Neuronal stem cell (in vitro differentiated cells): ENCODE measurements at regions not wholly inside any gene's neighbourhood (a gene's known extent, or its start where the extent isn't known, plus 50 kb on each side); places are given as distances from the start of the nearest gene placed in this dataset.

ENCODE experiments used
- DNase-seq: peaks from one replicate; pipeline ENCODE4 v3.0.0-alpha.2; 2013; ENCODE audit warnings: low spot score
- H2AFZ ChIP-seq: one replicate; pipeline ENCODE4 v1.6.1; 2013; ENCODE audit warnings: mild to moderate bottlenecking, low read length, inconsistent platforms
- H2AK5ac ChIP-seq: 2 replicates; pipeline ENCODE4 v1.6.1; 2013; ENCODE audit warnings: low read depth, mild to moderate bottlenecking, inconsistent platforms, low read length, moderate library complexity, mixed read lengths
- H2BK120ac ChIP-seq: 2 replicates; pipeline ENCODE4 v1.6.1; 2013; ENCODE audit warnings: low read depth, mild to moderate bottlenecking, inconsistent platforms, low read length, moderate library complexity, mixed read lengths
- H2BK12ac ChIP-seq: one replicate; pipeline ENCODE4 v1.6.1; 2013; ENCODE audit warnings: low read length, inconsistent platforms
- H2BK15ac ChIP-seq: 2 replicates; pipeline ENCODE4 v1.6.1; 2013; ENCODE audit warnings: mild to moderate bottlenecking, low read length, inconsistent platforms, mixed read lengths
- H2BK5ac ChIP-seq: one replicate; pipeline ENCODE4 v1.6.1; 2013; ENCODE audit warnings: inconsistent platforms, mild to moderate bottlenecking, low read length, moderate library complexity
- H3K14ac ChIP-seq: one replicate; pipeline ENCODE4 v1.6.1; 2013; ENCODE audit warnings: low read length, inconsistent platforms
- H3K18ac ChIP-seq: 2 replicates; pipeline ENCODE4 v1.6.1; 2013; ENCODE audit warnings: low read length, inconsistent platforms
- H3K23ac ChIP-seq: 2 replicates; pipeline ENCODE4 v1.6.1; 2013; ENCODE audit warnings: low read depth, mild to moderate bottlenecking, mixed read lengths, low read length, inconsistent platforms; ENCODE audit not compliant: poor library complexity
- H3K27ac ChIP-seq: replicated peaks from 3 replicates; pipeline ENCODE4 v1.5.1; 2013; ENCODE audit warnings: low read length, inconsistent platforms
- H3K27me3 ChIP-seq, 3 experiments: 2 replicates each; pipeline ENCODE4 v1.6.1; 2013; ENCODE audit warnings: low read length in 3 of 3, mild to moderate bottlenecking in 2 of 3, inconsistent platforms in 1 of 3, low read depth in 1 of 3, mixed read lengths in 1 of 3, moderate library complexity in 1 of 3; ENCODE audit not compliant: control insufficient read depth in 3 of 3, insufficient read depth in 3 of 3
- H3K36me3 ChIP-seq, 2 donors: replicated peaks in 1 of 2; 2 replicates each; pipeline ENCODE4 v1.6.1; 2013; ENCODE audit warnings: low read length in 2 of 2; ENCODE audit not compliant: control insufficient read depth in 2 of 2, insufficient read depth in 2 of 2
- H3K4ac ChIP-seq: 2 replicates; pipeline ENCODE4 v1.6.1; 2013; ENCODE audit warnings: inconsistent platforms, mild to moderate bottlenecking, low read length, moderate library complexity
- H3K4me1 ChIP-seq, 2 donors: 1 replicate in 1 of 2; 2 replicates in 1 of 2; pipeline ENCODE4 v1.6.1; 2013; ENCODE audit warnings: low read length in 2 of 2, low read depth in 1 of 2; ENCODE audit not compliant: control insufficient read depth in 2 of 2, insufficient read depth in 1 of 2
- H3K4me2 ChIP-seq: one replicate; pipeline ENCODE4 v1.6.1; 2013; ENCODE audit warnings: mild to moderate bottlenecking, low read length, inconsistent platforms; ENCODE audit not compliant: insufficient read depth, poor library complexity, severe bottlenecking
- H3K4me3 ChIP-seq, 2 donors: 2 replicates each; pipeline ENCODE4 v1.5.1; 2013; ENCODE audit warnings: low read length in 2 of 2, mild to moderate bottlenecking in 2 of 2, inconsistent platforms in 1 of 2, moderate library complexity in 1 of 2
- H3K79me1 ChIP-seq: one replicate; pipeline ENCODE4 v1.6.1; 2013; ENCODE audit warnings: low read depth, mild to moderate bottlenecking, inconsistent platforms, low read length, moderate library complexity
- H3K9ac ChIP-seq: one replicate; pipeline ENCODE4 v1.6.1; 2013; ENCODE audit warnings: mild to moderate bottlenecking, low read depth, low read length, inconsistent platforms; ENCODE audit not compliant: poor library complexity
- H3K9me3 ChIP-seq, 2 donors: replicated peaks in 1 of 2; 2 replicates each; pipeline versions ENCODE3 to v1.6.1; 2013; ENCODE audit warnings: low read length in 2 of 2, mild to moderate bottlenecking in 2 of 2, inconsistent platforms in 1 of 2, low read depth in 1 of 2, mixed read lengths in 1 of 2, moderate library complexity in 1 of 2; ENCODE audit not compliant: control insufficient read depth in 2 of 2, insufficient read depth in 1 of 2
- H4K8ac ChIP-seq: one replicate; pipeline ENCODE4 v1.6.1; 2013; ENCODE audit warnings: low read depth, mild to moderate bottlenecking, inconsistent platforms, low read length, moderate library complexity
- H4K91ac ChIP-seq: one replicate; pipeline ENCODE4 v1.6.1; 2013; ENCODE audit warnings: low read length, low read depth, mild to moderate bottlenecking, inconsistent platforms; ENCODE audit not compliant: poor library complexity
- WGBS, 2 donors: extraction: QIAGEN DNeasy Blood & Tissue Kit; methylation state at CpG; one replicate each; pipeline ENCODE4 v1.1.7; 2013; ENCODE audit warnings: missing lambda C conversion rate in 2 of 2, mixed read lengths in 1 of 2; ENCODE audit not compliant: insufficient read length in 2 of 2, insufficient replicate concordance in 1 of 2; ENCODE audit errors: extremely low coverage in 2 of 2; 5-methylcytosine and 5-hydroxymethylcytosine counted together

DNA sequence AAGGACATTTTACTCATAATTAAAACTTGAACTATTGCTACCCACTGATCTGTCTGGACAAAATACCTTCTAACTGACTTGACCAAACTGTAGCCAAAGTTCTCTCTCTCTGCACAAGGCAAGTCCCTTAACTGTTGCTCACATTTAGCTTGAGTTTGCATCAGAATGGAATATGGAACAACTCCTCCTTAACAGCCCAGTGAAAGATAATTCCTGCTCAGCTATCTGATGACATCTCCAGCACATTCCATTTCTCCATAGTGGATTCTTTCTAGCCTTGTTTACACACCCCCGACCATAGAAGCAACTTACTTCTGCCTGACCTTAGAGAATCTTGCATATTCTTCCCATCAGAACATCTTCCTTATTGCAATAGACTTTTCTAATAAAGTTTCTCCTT is 317.2 kb upstream of the CDH2 start:
- Histone ChIP-seq H2AFZ (no peak overlapping the region), H3K4me1 (no peaks in the 10 kb centered on the region), H3K27me3 (no peaks in the 10 kb centered on the region), H3K4me3 (no peak overlapping the region), H3K9me3 (no peaks in the 10 kb centered on the region), H4K91ac (no peak overlapping the region), H3K23ac (no peak overlapping the region), H2BK15ac (no peak overlapping the region), H3K27ac (no peak overlapping the region), H3K36me3 (no peaks in the 10 kb centered on the region), H4K8ac (no peak overlapping the region), H3K4ac (no peak overlapping the region), H3K79me1 (no peaks in the 10 kb centered on the region), H3K18ac (no peak overlapping the region), H2BK5ac (no peak overlapping the region), H2BK120ac (no peak overlapping the region), H2AK5ac (no peak overlapping the region), H3K14ac (no peak overlapping the region), H3K4me2 (no peak overlapping the region), H2BK12ac (no peak overlapping the region), H3K9ac (no peak overlapping the region)
- no peak for DNase-seq
- no CpG with 5 or more reads among the region's 1 CpG for WGBS, 2 donors

GRCh38 chr18:28485918-28486317 is 309.0 kb upstream of the CDH2 start:
- Histone ChIP-seq H4K8ac (no peak overlapping the region), H3K36me3 (no peaks in the 10 kb centered on the region), H3K23ac (no peak overlapping the region), H2BK12ac (no peak overlapping the region), H3K9ac (no peak overlapping the region), H3K4me1 (no peaks in the 10 kb centered on the region), H4K91ac (no peak overlapping the region), H2AK5ac (no peak overlapping the region), H2AFZ (no peak overlapping the region), H3K14ac (no peak overlapping the region), H3K4me2 (no peak overlapping the region), H3K27me3 (no peaks in the 10 kb centered on the region), H3K4me3 (no peak overlapping the region), H2BK5ac (no peak overlapping the region), H2BK120ac (no peak overlapping the region), H3K9me3 (no peaks in the 10 kb centered on the region), H3K4ac (no peak overlapping the region), H3K27ac (no peak overlapping the region), H3K18ac (no peak overlapping the region), H2BK15ac (no peak overlapping the region), H3K79me1 (no peaks in the 10 kb centered on the region)
- WGBS, 2 donors = no CpG with 5 or more reads among the region's 2 CpGs
- DNase-seq = no peak

GRCh38 chr18:28485210-28485801 is 308.4 kb upstream of the CDH2 start:
- Histone ChIP-seq H2AFZ (no peak overlapping the region), H3K27ac (no peak overlapping the region), H3K9ac (no peak overlapping the region), H4K91ac (no peak overlapping the region), H3K4me1 (peaks cover 0 to 1% of the 10 kb centered on the region in 2 donors), H3K9me3 (no peaks in the 10 kb centered on the region), H3K27me3 (no peaks in the 10 kb centered on the region), H3K23ac (no peak overlapping the region), H3K36me3 (no peaks in the 10 kb centered on the region), H2AK5ac (no peak overlapping the region), H3K14ac (no peak overlapping the region), H3K79me1 (no peaks in the 10 kb centered on the region), H4K8ac (no peak overlapping the region), H2BK15ac (no peak overlapping the region), H2BK12ac (no peak overlapping the region), H3K4ac (no peak overlapping the region), H2BK120ac (no peak overlapping the region), H3K4me3 (no peak overlapping the region), H2BK5ac (no peak overlapping the region), H3K18ac (no peak overlapping the region), H3K4me2 (no peak overlapping the region)
- no peak for DNase-seq

GRCh38 chr18:28478531-28478930 is 301.6 kb upstream of the CDH2 start:
- WGBS, 2 donors = no CpG with 5 or more reads among the region's 1 CpG

More at GRCh38 chr18:28478531-28478930, 301.6 kb upstream of the CDH2 start:
- H3K27me3 ChIP-seq = no peaks in the 10 kb centered on the region
- H2BK120ac ChIP-seq = no peak overlapping the region
- no peak overlapping the region for H4K8ac ChIP-seq
- peaks cover 11% of the 10 kb centered on the region in 2 donors for H3K9me3 ChIP-seq
- no peak overlapping the region for H3K4ac ChIP-seq
- H3K79me1 ChIP-seq = no peaks in the 10 kb centered on the region
- DNase-seq = no peak
- H3K4me1 ChIP-seq = peaks cover 0 to 1% of the 10 kb centered on the region in 2 donors
- H3K18ac ChIP-seq = no peak overlapping the region
- no peak overlapping the region for H4K91ac ChIP-seq
- no peak overlapping the region for H2BK12ac ChIP-seq
- no peak overlapping the region for H3K23ac ChIP-seq
- H3K14ac ChIP-seq = no peak overlapping the region
- H2BK15ac ChIP-seq = no peak overlapping the region
- no peak overlapping the region for H2AK5ac ChIP-seq
- no peak overlapping the region for H3K4me2 ChIP-seq
- H3K4me3 ChIP-seq = no peak overlapping the region
- no peak overlapping the region for H2BK5ac ChIP-seq
- H3K9ac ChIP-seq = no peak overlapping the region
- H3K27ac ChIP-seq = no peak overlapping the region
- no peaks in the 10 kb centered on the region for H3K36me3 ChIP-seq
- H2AFZ ChIP-seq = no peak overlapping the region
